Psoas muscle (tissue), 7 donors: ENCODE measurements at regions not wholly inside any gene's neighbourhood (a gene's known extent, or its start where the extent isn't known, plus 50 kb on each side); places are given as distances from the start of the nearest gene placed in this dataset.

Source experiments
- ATAC-seq, 4 donors: fragments of 200-7000 bp; cut with Tn5 transposase; one replicate each; pipeline ENCODE4 v1.9.1; 2020; ENCODE audit warnings: moderate library complexity in 3 of 4, mild to moderate bottlenecking in 2 of 4
- DNase-seq, 2 donors: peaks; one replicate each; pipeline ENCODE4 v3.0.0-alpha.2; 2020
- H3K27ac ChIP-seq: fragments of 200-600 bp; one replicate; pipeline ENCODE4 v1.8.0; 2022
- H3K27me3 ChIP-seq, 3 donors: fragments of 200-600 bp in 1 of 3; one replicate each; pipeline versions ENCODE4 v1.6.1 to v1.8.0; 2013 to 2022; ENCODE audit warnings: low read length in 2 of 3, mild to moderate bottlenecking in 2 of 3, moderate library complexity in 1 of 3; ENCODE audit not compliant: insufficient read depth in 3 of 3
- H3K36me3 ChIP-seq, 2 donors: fragments of 200-600 bp in 1 of 2; one replicate each; pipeline versions ENCODE4 v1.6.1 to v1.8.0; 2013 to 2022; ENCODE audit warnings: low read depth in 1 of 2, mild to moderate bottlenecking in 1 of 2, moderate library complexity in 1 of 2; ENCODE audit not compliant: insufficient read depth in 1 of 2
- H3K4me1 ChIP-seq: fragments of 200-600 bp; one replicate; pipeline ENCODE4 v1.8.0; 2022
- H3K4me3 ChIP-seq: fragments of 200-600 bp; one replicate; pipeline ENCODE4 v1.8.0; 2022; ENCODE audit warnings: mild to moderate bottlenecking
- H3K9me3 ChIP-seq: fragments of 200-600 bp; one replicate; pipeline ENCODE4 v1.8.0; 2022
- CTCF ChIP-seq: fragments of 200-600 bp; IDR thresholded peaks from one replicate; pipeline ENCODE4 v1.8.0; 2022; ENCODE audit warnings: antibody characterized with exemption
- whole genome bisulfite sequencing, 3 donors: extraction: QIAGEN DNeasy Blood & Tissue Kit; methylation state at CpG; one replicate each; pipeline versions ENCODE4 v1.1.6 to v1.1.7; 2013; 5-methylcytosine and 5-hydroxymethylcytosine counted together
- intact Hi-C, 2 donors: fragments of 100-400 bp; cut with DNase I; formaldehyde crosslinking; loops; one replicate each; pipeline versions ENCODE4 v1.11.0 to v1.14.2; 2022
- donor health status: healthy with polysubstance abuse.
- donor health status: DM: no; HTN: no; CAD: no; lungs with moderate emphysema.
- donor health status: Bipolar disorder and iron deficiency.
- donor health status: healthy.
- donor health status: DM: yes; HTN: yes; CAD: no.
- donor health status: DM: no; HTN: no; CAD: no.
- donor health status: DM: yes; HTN: yes; CAD: no.

- Histone ChIP-seq H3K27ac (no peak overlapping the region), H3K9me3 (no peaks in the 10 kb centered on the region), H3K27me3 (no peaks in the 10 kb centered on the region), H3K36me3 (no peaks in the 10 kb centered on the region), H3K4me1 (no peaks in the 10 kb centered on the region), H3K4me3 (no peak overlapping the region)
- ATAC-seq (no peak), DNase-seq (no peak)
- intact Hi-C loops: no loop called here
- 79 to 89% (median 85%) methylated on average over 1 of the region's 1 CpG for WGBS, 3 donors
- no peak for TF ChIP-seq CTCF
These were observed 208.7 kb upstream of the ROBO1 start for GRCh38 chr3:79976466-79976865.

GRCh38 chr3:79973917-79974595 is 206.3 kb upstream of the ROBO1 start:
- TF ChIP-seq CTCF: no peak
- Histone ChIP-seq H3K9me3 (no peaks in the 10 kb centered on the region), H3K27ac (no peak overlapping the region), H3K27me3 (no peaks in the 10 kb centered on the region), H3K4me3 (no peak overlapping the region), H3K4me1 (no peaks in the 10 kb centered on the region), H3K36me3 (no peaks in the 10 kb centered on the region)
- no peak for DNase-seq
- intact Hi-C loops: no loop called here
- ATAC-seq: no peak
- 71 to 79% (median 77%) methylated on average over 5 of the region's 5 CpGs for WGBS, 3 donors

GRCh38 chr3:79973482-79973881 is 205.7 kb upstream of the ROBO1 start:
- no peak for TF ChIP-seq CTCF
- DNase-seq (no peak), ATAC-seq (no peak)
- Histone ChIP-seq H3K4me3 (no peak overlapping the region), H3K9me3 (no peaks in the 10 kb centered on the region), H3K36me3 (no peaks in the 10 kb centered on the region), H3K27me3 (no peaks in the 10 kb centered on the region), H3K4me1 (no peaks in the 10 kb centered on the region), H3K27ac (no peak overlapping the region)
- WGBS, 3 donors: 86 to 93% (median 92%) methylated on average over 1 of the region's 1 CpG
- intact Hi-C loops: no loop called here

GRCh38 chr3:79968418-79968817 is 200.6 kb upstream of the ROBO1 start:
- no peaks in the 10 kb centered on the region for H3K4me1 ChIP-seq
- H3K27me3 ChIP-seq: no peaks in the 10 kb centered on the region
- no peak overlapping the region for H3K27ac ChIP-seq
- H3K36me3 ChIP-seq: no peaks in the 10 kb centered on the region
- ATAC-seq: no peak
- H3K4me3 ChIP-seq: no peak overlapping the region
- intact Hi-C loops: no loop called here
- DNase-seq: no peak
- peaks cover 5% of the 10 kb centered on the region for H3K9me3 ChIP-seq
- WGBS, 3 donors: 80 to 97% (median 93%) methylated on average over 1 of the region's 1 CpG
- no peak for TF ChIP-seq CTCF

GRCh38 chr3:79960594-79960993 is 192.8 kb upstream of the ROBO1 start:
- 75 to 83% (median 82%) methylated on average over 3 of the region's 3 CpGs for WGBS, 3 donors

More at GRCh38 chr3:79960594-79960993, 192.8 kb upstream of the ROBO1 start:
- Histone ChIP-seq H3K9me3 (peaks cover 5% of the 10 kb centered on the region), H3K4me3 (no peak overlapping the region), H3K27me3 (no peaks in the 10 kb centered on the region), H3K36me3 (no peaks in the 10 kb centered on the region), H3K27ac (no peak overlapping the region), H3K4me1 (no peaks in the 10 kb centered on the region)
- no peak for DNase-seq
- intact Hi-C loops: no loop called here
- ATAC-seq: no peak
- no peak for TF ChIP-seq CTCF
